CD14-positive monocyte (primary cell): ENCODE measurements at regions not wholly inside any gene's neighbourhood (a gene's known extent, or its start where the extent isn't known, plus 50 kb on each side); places are given as distances from the start of the nearest gene placed in this dataset.

Source experiments
- DNase-seq, 3 donors: peaks; one replicate each; pipeline ENCODE4 v3.0.0-alpha.2; 2011 to 2022
- H2AFZ ChIP-seq: 2 replicates; pipeline ENCODE4 v1.6.0; 2012; ENCODE audit warnings: mild to moderate bottlenecking, low read depth, low read length, inconsistent platforms; ENCODE audit not compliant: insufficient read depth, poor library complexity, severe bottlenecking
- H3K27ac ChIP-seq, 2 donors: 1 replicate in 1 of 2; 2 replicates in 1 of 2; pipeline ENCODE4 v1.5.1; 2012 to 2013; ENCODE audit warnings: low read length in 2 of 2, control low read depth in 1 of 2, inconsistent platforms in 1 of 2, low read depth in 1 of 2, mild to moderate bottlenecking in 1 of 2
- H3K27me3 ChIP-seq, 2 donors: one replicate each; pipeline versions ENCODE4 v1.6.0 to v1.6.1; 2011 to 2013; ENCODE audit warnings: low read length in 2 of 2; ENCODE audit not compliant: control insufficient read depth in 2 of 2, insufficient read depth in 2 of 2
- H3K36me3 ChIP-seq, 2 donors: replicated peaks in 1 of 2; 1 replicate in 1 of 2; 2 replicates in 1 of 2; pipeline versions ENCODE4 v1.5.1 to v1.6.1; 2012 to 2013; ENCODE audit warnings: low read length in 2 of 2, control low read depth in 1 of 2, inconsistent platforms in 1 of 2, mild to moderate bottlenecking in 1 of 2; ENCODE audit not compliant: insufficient read depth in 2 of 2, control insufficient read depth in 1 of 2
- H3K4me1 ChIP-seq, 2 donors: 1 replicate in 1 of 2; 2 replicates in 1 of 2; pipeline versions ENCODE4 v1.5.1 to v1.6.1; 2012 to 2013; ENCODE audit warnings: low read length in 2 of 2, control low read depth in 1 of 2, inconsistent platforms in 1 of 2, mild to moderate bottlenecking in 1 of 2, moderate library complexity in 1 of 2; ENCODE audit not compliant: insufficient read depth in 2 of 2, control insufficient read depth in 1 of 2
- H3K4me2 ChIP-seq: replicated peaks from 2 replicates; pipeline ENCODE3; 2012; ENCODE audit warnings: low read length, moderate library complexity, mild to moderate bottlenecking; ENCODE audit not compliant: poor library complexity, severe bottlenecking; ENCODE audit errors: extremely low read depth
- H3K4me3 ChIP-seq, 3 experiments: fragments of 200-600 bp in 1 of 3; sonication (generic) in 1 of 3; replicated peaks in 1 of 3; 1 replicate in 2 of 3; 2 replicates in 1 of 3; pipeline ENCODE4 v1.5.1; 2011 to 2013; ENCODE audit warnings: low read length in 3 of 3, mild to moderate bottlenecking in 3 of 3, control low read depth in 2 of 3, low read depth in 2 of 3, inconsistent platforms in 1 of 3, moderate library complexity in 1 of 3
- H3K79me2 ChIP-seq: 2 replicates; pipeline ENCODE4 v1.6.0; 2012; ENCODE audit warnings: mild to moderate bottlenecking, control low read depth, inconsistent platforms, low read length, moderate library complexity; ENCODE audit not compliant: insufficient read depth
- H3K9ac ChIP-seq: 2 replicates; pipeline ENCODE4 v1.6.0; 2017; ENCODE audit warnings: low read length, mild to moderate bottlenecking; ENCODE audit not compliant: insufficient read depth, poor library complexity, severe bottlenecking
- H3K9me3 ChIP-seq, 2 donors: replicated peaks in 1 of 2; 1 replicate in 1 of 2; 2 replicates in 1 of 2; pipeline versions ENCODE4 v1.5.1 to v1.6.1; 2012 to 2013; ENCODE audit warnings: low read length in 2 of 2, control low read depth in 1 of 2; ENCODE audit not compliant: control insufficient read depth in 1 of 2, insufficient read depth in 1 of 2
- H4K20me1 ChIP-seq: 2 replicates; pipeline ENCODE4 v1.6.0; 2012; ENCODE audit warnings: mild to moderate bottlenecking, low read length, control low read depth, moderate library complexity; ENCODE audit not compliant: insufficient read depth
- H3K27ac Mint-ChIP-seq, 7 donors: one replicate each; pipeline ENCODE4 v1.8.0; 2020; ENCODE audit warnings: mild to moderate bottlenecking in 7 of 7, mixed read lengths in 7 of 7, moderate library complexity in 6 of 7, inconsistent platforms in 2 of 7
- H3K27me3 Mint-ChIP-seq, 3 donors: one replicate each; pipeline ENCODE4 v1.8.0; 2021 to 2022; ENCODE audit warnings: low read depth in 3 of 3, mild to moderate bottlenecking in 3 of 3, mixed read lengths in 3 of 3, moderate library complexity in 3 of 3, inconsistent platforms in 1 of 3
- H3K36me3 Mint-ChIP-seq, 2 donors: one replicate each; pipeline ENCODE4 v1.8.0; 2020; ENCODE audit warnings: mixed read lengths in 2 of 2, inconsistent platforms in 1 of 2, mild to moderate bottlenecking in 1 of 2
- H3K4me1 Mint-ChIP-seq: one replicate; pipeline ENCODE4 v1.8.0; 2020; ENCODE audit warnings: mild to moderate bottlenecking, mixed read lengths
- H3K4me3 Mint-ChIP-seq, 2 donors: one replicate each; pipeline ENCODE4 v1.8.0; 2020; ENCODE audit warnings: mild to moderate bottlenecking in 2 of 2, mixed read lengths in 2 of 2, moderate library complexity in 1 of 2
- H3K9me3 Mint-ChIP-seq, 7 donors: one replicate each; pipeline ENCODE4 v1.8.0; 2020 to 2022; ENCODE audit warnings: mixed read lengths in 7 of 7, mild to moderate bottlenecking in 6 of 7, moderate library complexity in 6 of 7, inconsistent platforms in 2 of 7
- CTCF ChIP-seq: fragments of 200-600 bp; IDR thresholded peaks from one replicate; pipeline ENCODE4 v1.8.0; 2022; ENCODE audit warnings: antibody characterized with exemption, mild to moderate bottlenecking
- WGBS: methylation state at CpG from one replicate; pipeline ENCODE4 v1.1.5; 2013; ENCODE audit warnings: missing lambda C conversion rate; ENCODE audit not compliant: insufficient coverage; 5-methylcytosine and 5-hydroxymethylcytosine counted together
- intact Hi-C, 2 donors: fragments of 100-400 bp; cut with micrococcal nuclease; formaldehyde crosslinking; loops; one replicate each; pipeline versions ENCODE4 v1.15.0 to v1.15.1; 2023

DNA sequence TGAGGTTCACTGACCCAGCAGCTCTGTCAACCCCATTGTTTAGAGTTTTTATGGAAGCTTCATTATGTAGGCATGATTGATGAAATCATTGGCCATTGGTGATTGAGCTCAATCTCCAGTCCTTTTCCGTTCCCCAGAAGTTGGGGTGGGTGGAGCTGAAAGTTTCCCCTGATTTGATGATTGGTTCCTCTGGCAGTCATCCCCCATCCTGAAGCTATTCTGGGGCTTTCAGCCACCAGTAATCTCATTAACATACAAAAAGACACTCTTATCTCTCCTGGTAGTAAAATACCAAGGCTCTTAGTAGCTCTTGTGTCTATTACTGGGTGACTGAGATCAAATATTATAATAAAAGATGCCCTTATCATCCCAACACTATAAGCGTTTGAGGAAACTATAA, 67.1 kb downstream of the TANC2 start:
- H3K9me3 ChIP-seq = no peaks in the 10 kb centered on the region
- H3K9ac ChIP-seq = no peak overlapping the region
- H3K4me3 Mint-ChIP-seq = no peak overlapping the region
- H3K4me2 ChIP-seq = no peak overlapping the region
- no peak overlapping the region for H3K4me3 ChIP-seq
- DNase-seq = no peak
- no peaks in the 10 kb centered on the region for H3K79me2 ChIP-seq
- WGBS = no CpG with 5 or more reads among the region's 2 CpGs
- H3K27me3 Mint-ChIP-seq = peaks cover 0 to 2% (median 0%) of the 10 kb centered on the region in 3 donors
- H3K27me3 ChIP-seq = no peaks in the 10 kb centered on the region
- intact Hi-C loops = no loop called here
- H3K27ac Mint-ChIP-seq = no peak overlapping the region
- peaks cover 1 to 2% of the 10 kb centered on the region in 2 donors for H3K36me3 Mint-ChIP-seq
- no peaks in the 10 kb centered on the region for H3K4me1 Mint-ChIP-seq
- no peaks in the 10 kb centered on the region for H4K20me1 ChIP-seq
- no peak for TF ChIP-seq CTCF
- no peaks in the 10 kb centered on the region for H3K4me1 ChIP-seq
- no peak overlapping the region for H3K27ac ChIP-seq
- H2AFZ ChIP-seq = no peak overlapping the region
- H3K36me3 ChIP-seq = no peaks in the 10 kb centered on the region
- H3K9me3 Mint-ChIP-seq = peaks cover 0 to 3% (median 0%) of the 10 kb centered on the region in 7 donors

GRCh38 chr17:63035271-63035670, 69.2 kb downstream of the TANC2 start:
- WGBS = 96% methylated on average over 3 of the region's 4 CpGs
- H3K4me2 ChIP-seq = no peak overlapping the region
- Mint-ChIP-seq H3K36me3 (peaks cover 1 to 2% of the 10 kb centered on the region in 2 donors), H3K4me3 (no peak overlapping the region), H3K27ac (no peak overlapping the region), H3K4me1 (peaks cover 7% of the 10 kb centered on the region), H3K9me3 (peaks cover 0 to 3% (median 0%) of the 10 kb centered on the region in 7 donors), H3K27me3 (peaks cover 0 to 2% (median 0%) of the 10 kb centered on the region in 3 donors)
- H3K9me3 ChIP-seq = no peaks in the 10 kb centered on the region
- no peaks in the 10 kb centered on the region for H3K36me3 ChIP-seq
- no peaks in the 10 kb centered on the region for H4K20me1 ChIP-seq
- no peak overlapping the region for H3K9ac ChIP-seq
- TF ChIP-seq CTCF = no peak
- no peak overlapping the region for H2AFZ ChIP-seq
- H3K4me3 ChIP-seq = no peak overlapping the region
- H3K4me1 ChIP-seq = no peaks in the 10 kb centered on the region
- intact Hi-C loops = no loop called here
- H3K27ac ChIP-seq = no peak overlapping the region
- DNase-seq = no peak
- no peaks in the 10 kb centered on the region for H3K27me3 ChIP-seq
- H3K79me2 ChIP-seq = no peaks in the 10 kb centered on the region
